Colonic mucosa (tissue), 4 donors: ENCODE measurements at regions not wholly inside any gene's neighbourhood (a gene's known extent, or its start where the extent isn't known, plus 50 kb on each side); places are given as distances from the start of the nearest gene placed in this dataset.

Experiments
- DNase-seq: peaks from one replicate; pipeline ENCODE4 v3.0.0-alpha.2; 2020
- H3K27ac ChIP-seq: fragments of 200-600 bp; one replicate; pipeline ENCODE4 v1.8.0; 2021
- H3K27me3 ChIP-seq: fragments of 200-600 bp; one replicate; pipeline ENCODE4 v1.8.0; 2021
- H3K36me3 ChIP-seq: fragments of 200-600 bp; one replicate; pipeline ENCODE4 v1.8.0; 2021
- H3K4me1 ChIP-seq: fragments of 200-600 bp; one replicate; pipeline ENCODE4 v1.8.0; 2021; ENCODE audit warnings: mild to moderate bottlenecking
- H3K4me3 ChIP-seq: fragments of 200-600 bp; one replicate; pipeline ENCODE4 v1.8.0; 2021
- H3K9ac ChIP-seq, 2 donors: one replicate each; pipeline ENCODE4 v1.7.0; 2013; ENCODE audit warnings: control low read depth in 2 of 2, low read depth in 2 of 2, low read length in 2 of 2
- H3K9me3 ChIP-seq: fragments of 200-600 bp; one replicate; pipeline ENCODE4 v1.8.0; 2021
- CTCF ChIP-seq: fragments of 200-600 bp; IDR thresholded peaks from one replicate; pipeline ENCODE4 v1.8.0; 2022; ENCODE audit warnings: antibody characterized with exemption, mild to moderate bottlenecking
- intact Hi-C: fragments of 100-400 bp; cut with DNase I; formaldehyde crosslinking; loops from one replicate; pipeline ENCODE4 v1.14.1; 2022
- donor health status: healthy.
- donor health status: DM: no; HTN: no; CAD: no.
- donor health status: DM: no; HTN: no; CAD: no.

GRCh38 chr11:24390762-24391161 is 106.1 kb upstream of the LUZP2 start:
- H3K9ac ChIP-seq = no peak overlapping the region
- TF ChIP-seq CTCF = no peak
- H3K27ac ChIP-seq = no peak overlapping the region
- intact Hi-C loops = no loop called here
- H3K4me3 ChIP-seq = no peak overlapping the region
- no peaks in the 10 kb centered on the region for H3K4me1 ChIP-seq
- no peaks in the 10 kb centered on the region for H3K9me3 ChIP-seq
- no peak for DNase-seq
- H3K27me3 ChIP-seq = no peaks in the 10 kb centered on the region
- no peaks in the 10 kb centered on the region for H3K36me3 ChIP-seq

- H3K4me1 ChIP-seq = no peaks in the 10 kb centered on the region
- intact Hi-C loops = no loop called here
- no peak overlapping the region for H3K9ac ChIP-seq
- no peak overlapping the region for H3K4me3 ChIP-seq
- H3K9me3 ChIP-seq = no peaks in the 10 kb centered on the region
- H3K36me3 ChIP-seq = no peaks in the 10 kb centered on the region
- no peaks in the 10 kb centered on the region for H3K27me3 ChIP-seq
- TF ChIP-seq CTCF = no peak
- H3K27ac ChIP-seq = no peak overlapping the region
- DNase-seq = no peak
These were observed 105.7 kb upstream of the LUZP2 start for GRCh38 chr11:24391167-24391566.

GRCh38 chr11:24400059-24400665 is 96.7 kb upstream of the LUZP2 start:
- Histone ChIP-seq H3K4me1 (no peaks in the 10 kb centered on the region), H3K4me3 (no peak overlapping the region), H3K27me3 (no peaks in the 10 kb centered on the region), H3K27ac (no peak overlapping the region), H3K9ac (no peak overlapping the region), H3K36me3 (no peaks in the 10 kb centered on the region), H3K9me3 (no peaks in the 10 kb centered on the region)
- TF ChIP-seq CTCF = no peak
- no peak for DNase-seq
- intact Hi-C loops = no loop called here

GRCh38 chr11:24406389-24406788 is 90.5 kb upstream of the LUZP2 start:
- intact Hi-C loops = no loop called here
- Histone ChIP-seq H3K9ac (no peak overlapping the region), H3K27me3 (no peaks in the 10 kb centered on the region), H3K36me3 (no peaks in the 10 kb centered on the region), H3K4me3 (no peak overlapping the region), H3K9me3 (no peaks in the 10 kb centered on the region), H3K27ac (no peak overlapping the region), H3K4me1 (no peaks in the 10 kb centered on the region)
- DNase-seq = no peak
- no peak for TF ChIP-seq CTCF

GRCh38 chr11:24406980-24407379 is 89.9 kb upstream of the LUZP2 start:
- H3K27me3 ChIP-seq = no peaks in the 10 kb centered on the region
- no peak for TF ChIP-seq CTCF
- intact Hi-C loops = no loop called here
- no peaks in the 10 kb centered on the region for H3K9me3 ChIP-seq
- no peaks in the 10 kb centered on the region for H3K36me3 ChIP-seq
- no peak for DNase-seq
- no peak overlapping the region for H3K9ac ChIP-seq
- no peak overlapping the region for H3K27ac ChIP-seq
- no peaks in the 10 kb centered on the region for H3K4me1 ChIP-seq
- H3K4me3 ChIP-seq = no peak overlapping the region
